ENCODE measurements at regions not wholly inside any gene's neighbourhood (a gene's known extent, or its start where the extent isn't known, plus 50 kb on each side); places are given as distances from the start of the nearest gene placed in this dataset.

DNA sequence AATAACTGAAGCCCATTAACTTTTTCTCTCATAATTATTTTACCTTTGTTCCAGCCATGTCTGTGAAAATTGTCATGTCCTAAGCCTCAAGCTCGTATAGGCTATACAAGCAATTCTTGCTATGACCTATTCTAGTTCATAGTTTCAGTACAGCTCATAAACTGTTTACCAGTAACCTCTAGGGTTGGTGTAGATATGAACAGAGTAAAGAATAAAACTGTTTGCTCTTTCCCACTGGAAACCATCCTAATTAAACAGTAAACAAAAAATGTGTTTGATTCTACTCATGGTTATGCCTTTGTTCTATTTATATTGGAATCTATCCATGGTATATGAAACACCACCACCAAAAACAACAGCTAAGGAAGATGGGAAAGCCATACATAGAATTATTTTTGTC is 1444.0 kb upstream of the PCDH7 start:
- TF ChIP-seq, protein P1, sequence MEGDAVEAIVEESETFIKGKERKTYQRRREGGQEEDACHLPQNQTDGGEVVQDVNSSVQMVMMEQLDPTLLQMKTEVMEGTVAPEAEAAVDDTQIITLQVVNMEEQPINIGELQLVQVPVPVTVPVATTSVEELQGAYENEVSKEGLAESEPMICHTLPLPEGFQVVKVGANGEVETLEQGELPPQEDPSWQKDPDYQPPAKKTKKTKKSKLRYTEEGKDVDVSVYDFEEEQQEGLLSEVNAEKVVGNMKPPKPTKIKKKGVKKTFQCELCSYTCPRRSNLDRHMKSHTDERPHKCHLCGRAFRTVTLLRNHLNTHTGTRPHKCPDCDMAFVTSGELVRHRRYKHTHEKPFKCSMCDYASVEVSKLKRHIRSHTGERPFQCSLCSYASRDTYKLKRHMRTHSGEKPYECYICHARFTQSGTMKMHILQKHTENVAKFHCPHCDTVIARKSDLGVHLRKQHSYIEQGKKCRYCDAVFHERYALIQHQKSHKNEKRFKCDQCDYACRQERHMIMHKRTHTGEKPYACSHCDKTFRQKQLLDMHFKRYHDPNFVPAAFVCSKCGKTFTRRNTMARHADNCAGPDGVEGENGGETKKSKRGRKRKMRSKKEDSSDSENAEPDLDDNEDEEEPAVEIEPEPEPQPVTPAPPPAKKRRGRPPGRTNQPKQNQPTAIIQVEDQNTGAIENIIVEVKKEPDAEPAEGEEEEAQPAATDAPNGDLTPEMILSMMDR (IDR thresholded peaks at IDR 0.05; ENCODE audit: insufficient read depth, low read depth, low read length): no peak
- TF ChIP-seq EZH2 (IDR thresholded peaks at IDR 0.05; ENCODE audit: insufficient read depth, low read length): no peak

Measured in astrocyte (in vitro differentiated cells and primary cell).